ENCODE measurements at regions not wholly inside any gene's neighbourhood (a gene's known extent, or its start where the extent isn't known, plus 50 kb on each side); places are given as distances from the start of the nearest gene placed in this dataset.

GRCh38 chr7:136528329-136528728 lies 340.1 kb upstream of the CHRM2 start:
- no peaks in the 10 kb centered on the region for H3K36me3 ChIP-seq
- no peak overlapping the region for H3K27ac ChIP-seq
- 39 to 64% (median 57%) methylated on average over 2 of the region's 2 CpGs for WGBS, 5 donors
- no peak overlapping the region for H3K4me3 ChIP-seq
- TF ChIP-seq, protein P1, sequence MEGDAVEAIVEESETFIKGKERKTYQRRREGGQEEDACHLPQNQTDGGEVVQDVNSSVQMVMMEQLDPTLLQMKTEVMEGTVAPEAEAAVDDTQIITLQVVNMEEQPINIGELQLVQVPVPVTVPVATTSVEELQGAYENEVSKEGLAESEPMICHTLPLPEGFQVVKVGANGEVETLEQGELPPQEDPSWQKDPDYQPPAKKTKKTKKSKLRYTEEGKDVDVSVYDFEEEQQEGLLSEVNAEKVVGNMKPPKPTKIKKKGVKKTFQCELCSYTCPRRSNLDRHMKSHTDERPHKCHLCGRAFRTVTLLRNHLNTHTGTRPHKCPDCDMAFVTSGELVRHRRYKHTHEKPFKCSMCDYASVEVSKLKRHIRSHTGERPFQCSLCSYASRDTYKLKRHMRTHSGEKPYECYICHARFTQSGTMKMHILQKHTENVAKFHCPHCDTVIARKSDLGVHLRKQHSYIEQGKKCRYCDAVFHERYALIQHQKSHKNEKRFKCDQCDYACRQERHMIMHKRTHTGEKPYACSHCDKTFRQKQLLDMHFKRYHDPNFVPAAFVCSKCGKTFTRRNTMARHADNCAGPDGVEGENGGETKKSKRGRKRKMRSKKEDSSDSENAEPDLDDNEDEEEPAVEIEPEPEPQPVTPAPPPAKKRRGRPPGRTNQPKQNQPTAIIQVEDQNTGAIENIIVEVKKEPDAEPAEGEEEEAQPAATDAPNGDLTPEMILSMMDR (IDR thresholded peaks at IDR 0.05 in 8 of 11, conservative IDR thresholded peaks at IDR 0.05 in 3 of 11), result no peak
- TF ChIP-seq POLR2A (IDR thresholded peaks at IDR 0.05) (no peak), POLR2AphosphoS5 (IDR thresholded peaks at IDR 0.05) (no peak)
- intact Hi-C loops (cut with DNase I; ENCODE audit: low total_unique reads), result no loop called here
- no peaks in the 10 kb centered on the region for H3K4me1 ChIP-seq
- no peaks in the 10 kb centered on the region for H3K27me3 ChIP-seq (replicated peaks in 1 of 7)
- H3K9me3 ChIP-seq, result peaks cover 0 to 35% (median 18%) of the 10 kb centered on the region in 8 donors
- DNase-seq, result no peak

DNA sequence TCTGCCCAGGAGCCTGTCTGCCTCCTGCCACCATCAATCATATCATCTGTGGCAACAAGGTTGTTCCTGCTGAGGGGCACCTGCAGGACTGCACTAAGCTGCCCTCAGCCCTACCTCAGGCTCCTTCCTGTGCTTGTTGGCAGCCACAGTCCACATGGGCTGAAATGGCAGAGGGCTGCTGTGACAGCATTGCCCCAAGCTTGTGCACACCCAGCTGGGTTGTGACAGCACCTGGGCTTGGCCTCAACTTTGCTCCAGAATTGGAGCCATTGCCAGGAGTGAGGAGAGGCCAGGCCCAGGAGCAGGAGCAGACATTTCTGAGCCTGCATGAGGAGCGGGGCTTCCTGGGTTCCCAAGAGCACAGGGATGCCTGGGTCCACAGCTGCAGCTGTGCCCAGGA lies 340.9 kb upstream of the CHRM2 start:
- H3K4me3 ChIP-seq, result no peak overlapping the region
- no peak overlapping the region for H3K27ac ChIP-seq
- no peak for DNase-seq
- no peaks in the 10 kb centered on the region for H3K27me3 ChIP-seq (replicated peaks in 1 of 7)
- TF ChIP-seq, protein P1 (IDR thresholded peaks at IDR 0.05 in 8 of 11, conservative IDR thresholded peaks at IDR 0.05 in 3 of 11), result no peak
- no peak for TF ChIP-seq POLR2A (IDR thresholded peaks at IDR 0.05)
- no peak for TF ChIP-seq POLR2AphosphoS5 (IDR thresholded peaks at IDR 0.05)
- no peaks in the 10 kb centered on the region for H3K4me1 ChIP-seq
- intact Hi-C loops (cut with DNase I; ENCODE audit: low total_unique reads), result no loop called here
- H3K9me3 ChIP-seq, result peaks cover 0 to 35% (median 17%) of the 10 kb centered on the region in 8 donors
- 80 to 100% (median 86%) methylated on average over 1 of the region's 1 CpG for WGBS, 5 donors
- H3K36me3 ChIP-seq, result no peaks in the 10 kb centered on the region

DNA sequence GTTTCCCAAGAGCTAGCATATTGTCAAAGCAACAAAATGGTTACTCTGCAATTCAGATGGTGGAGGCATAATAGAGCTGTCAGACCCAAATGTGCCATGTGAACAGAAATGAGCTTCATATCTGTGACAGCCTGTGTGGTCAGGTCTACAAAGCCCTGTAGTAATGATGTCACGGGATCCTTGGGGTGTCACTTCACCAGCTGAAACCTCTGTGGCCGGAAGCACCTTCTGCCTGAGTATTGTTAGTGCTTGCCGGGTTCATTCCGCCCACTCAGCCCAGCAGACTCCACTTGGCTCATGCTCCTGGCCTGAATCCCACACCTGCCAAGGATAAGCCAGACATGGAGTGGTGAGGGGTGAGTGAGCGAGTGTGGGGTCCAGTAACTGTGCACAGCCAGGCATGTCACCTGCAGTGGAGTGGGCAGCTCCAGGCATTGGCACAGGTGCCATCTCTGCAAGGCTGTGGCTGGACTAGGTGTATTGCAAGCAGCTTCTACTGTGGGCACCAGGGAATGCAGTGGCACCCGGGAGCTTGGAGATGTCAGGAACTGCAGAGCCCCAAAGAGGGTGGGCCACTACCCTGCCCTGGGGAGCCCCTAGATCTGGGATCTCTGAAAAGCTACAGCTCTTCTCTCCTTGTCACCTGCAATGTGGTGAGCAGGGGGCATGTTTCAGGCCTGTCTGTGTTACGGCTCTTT lies 341.9 kb upstream of the CHRM2 start:
- no peak overlapping the region for H3K27ac ChIP-seq
- WGBS, 5 donors, result 87 to 91% (median 90%) methylated on average over 5 to 7 of the region's 7 CpGs

DNA sequence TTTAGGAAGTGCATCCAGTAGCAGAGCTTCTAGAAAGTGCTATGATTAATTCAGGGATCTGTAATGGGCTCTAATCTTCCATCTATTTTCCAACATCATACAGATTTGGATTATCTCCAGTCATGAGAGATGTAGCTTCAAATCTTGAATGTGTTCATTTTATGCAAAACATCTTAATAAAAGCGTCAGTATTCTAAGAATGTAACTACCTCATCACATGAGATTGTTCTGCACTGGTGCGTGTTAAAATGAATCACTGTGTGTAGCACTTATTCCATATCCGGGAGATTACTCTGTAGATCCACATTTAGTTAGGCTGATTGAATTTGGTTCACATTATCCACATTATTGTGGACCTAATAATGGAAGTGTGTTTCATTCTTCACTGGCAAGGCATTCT lies 344.9 kb upstream of the CHRM2 start:
- TF ChIP-seq POLR2AphosphoS5 (IDR thresholded peaks at IDR 0.05) (no peak), POLR2A (IDR thresholded peaks at IDR 0.05) (no peak)
- TF ChIP-seq, protein P1 (IDR thresholded peaks at IDR 0.05 in 8 of 11, conservative IDR thresholded peaks at IDR 0.05 in 3 of 11), result no peak
- WGBS, 5 donors, result 82 to 91% (median 84%) methylated on average over 3 of the region's 3 CpGs
- intact Hi-C loops (cut with DNase I; ENCODE audit: low total_unique reads), result no loop called here
- Histone ChIP-seq H3K36me3 (no peaks in the 10 kb centered on the region), H3K27ac (no peak overlapping the region), H3K4me3 (no peak overlapping the region), H3K4me1 (no peaks in the 10 kb centered on the region), H3K9me3 (peaks cover 0 to 30% (median 17%) of the 10 kb centered on the region in 8 donors), H3K27me3 (replicated peaks in 1 of 7) (no peaks in the 10 kb centered on the region)
- DNase-seq, result no peak

More for the DNA sequence above, 341.9 kb upstream of the CHRM2 start:
- no peak for DNase-seq
- Histone ChIP-seq H3K27me3 (replicated peaks in 1 of 7) (no peaks in the 10 kb centered on the region), H3K36me3 (no peaks in the 10 kb centered on the region), H3K4me3 (no peak overlapping the region), H3K4me1 (no peaks in the 10 kb centered on the region), H3K9me3 (peaks cover 0 to 35% (median 17%) of the 10 kb centered on the region in 8 donors)
- TF ChIP-seq POLR2A (IDR thresholded peaks at IDR 0.05), result no peak
- TF ChIP-seq POLR2AphosphoS5 (IDR thresholded peaks at IDR 0.05), result no peak
- TF ChIP-seq, protein P1 (IDR thresholded peaks at IDR 0.05 in 8 of 11, conservative IDR thresholded peaks at IDR 0.05 in 3 of 11), result no peak
- intact Hi-C loops (cut with DNase I; ENCODE audit: low total_unique reads), result no loop called here
